Cerebellar cortex (tissue), 1 donor: ENCODE measurements at regions not wholly inside any gene's neighbourhood (a gene's known extent, or its start where the extent isn't known, plus 50 kb on each side); places are given as distances from the start of the nearest gene placed in this dataset.

Source experiments
- DNase-seq: peaks from one replicate; pipeline ENCODE4 v3.0.0-alpha.2; 2015; ENCODE audit warnings: low spot score

DNA sequence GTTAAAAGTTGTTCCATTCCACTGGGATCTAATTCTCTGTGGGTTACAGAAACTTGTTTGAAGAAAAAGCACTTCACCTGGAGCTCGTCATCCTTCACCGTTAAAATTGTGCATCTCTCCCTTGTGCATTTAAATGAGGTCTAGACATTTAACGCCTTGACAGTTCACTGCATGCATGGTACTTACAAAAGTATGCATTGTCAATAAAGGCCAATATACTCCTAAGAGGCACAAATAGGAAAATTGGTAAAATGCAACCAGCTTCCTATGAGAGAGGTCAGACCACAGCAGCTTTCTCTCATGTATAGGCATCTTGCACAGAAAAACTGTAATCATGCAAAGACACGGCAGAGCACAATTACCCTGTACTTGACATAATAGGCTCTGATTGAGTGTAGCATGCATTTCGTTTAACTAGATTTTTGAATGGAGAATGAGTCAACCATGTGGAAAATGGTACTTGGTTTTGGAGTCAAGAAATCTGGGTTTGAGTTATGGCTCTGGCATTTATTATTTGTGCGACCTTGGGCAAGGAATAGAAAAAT, 378.5 kb downstream of the RFPL4B start:
- DNase-seq = no peak

DNA sequence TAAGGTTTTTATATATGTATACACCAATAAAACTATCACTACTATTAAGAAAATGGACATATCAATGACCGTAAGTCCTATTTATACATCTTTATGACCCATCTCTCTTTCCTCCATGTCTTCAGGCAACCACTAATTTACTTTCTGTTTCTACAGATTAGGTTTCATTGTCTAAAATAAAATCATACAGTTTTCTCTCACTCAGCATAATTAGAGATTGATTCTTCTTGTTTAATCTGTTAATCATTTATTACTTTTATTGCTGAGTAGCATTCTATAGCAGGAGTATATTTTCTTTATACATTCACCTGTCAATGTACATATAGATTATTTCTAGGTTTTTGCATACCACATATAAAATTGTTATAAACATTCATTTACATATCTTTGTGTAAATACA, 388.0 kb downstream of the RFPL4B start:
- no peak for DNase-seq

DNA sequence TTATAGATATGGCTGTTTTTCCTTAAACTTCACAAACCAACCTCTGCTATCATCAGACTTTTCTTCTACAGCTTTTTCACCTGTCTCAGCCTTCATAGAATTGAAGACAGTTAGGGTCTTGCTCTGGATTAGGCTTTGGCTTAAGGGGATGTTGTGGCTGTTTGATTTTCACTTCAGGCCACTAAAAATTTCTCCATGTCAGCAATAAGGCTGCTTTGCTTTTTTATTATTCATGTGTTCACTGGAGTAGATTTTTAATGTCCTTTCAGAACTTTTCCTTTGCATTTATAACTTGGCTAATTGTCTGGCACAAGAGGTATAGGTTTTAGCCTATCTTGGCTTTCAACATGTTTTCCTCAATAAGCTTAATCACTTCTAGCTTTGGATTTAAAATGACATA, 392.6 kb downstream of the RFPL4B start:
- no peak for DNase-seq

- DNase-seq = peak; percentile 11
Observed at GRCh38 chr6:112743323-112743722, 396.2 kb downstream of the RFPL4B start.

DNA sequence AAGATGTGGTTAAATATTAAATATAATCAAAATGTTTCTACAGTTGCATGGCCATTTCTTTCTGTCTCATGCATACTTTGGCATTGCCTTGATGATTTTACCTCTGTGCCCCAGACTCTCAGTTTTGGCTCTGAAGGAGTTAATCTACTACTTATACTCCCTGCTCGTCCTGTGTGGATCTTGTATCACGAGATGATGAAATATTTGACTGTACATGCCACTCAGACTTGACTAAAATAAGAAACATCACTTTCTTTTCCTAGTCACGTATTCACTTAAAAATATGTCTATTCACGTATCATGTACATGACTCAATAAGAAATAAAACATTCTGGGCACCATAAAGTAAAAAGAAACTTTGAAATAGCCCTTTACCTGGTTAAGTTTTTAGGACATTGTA, 397.7 kb downstream of the RFPL4B start:
- DNase-seq = no peak

DNA sequence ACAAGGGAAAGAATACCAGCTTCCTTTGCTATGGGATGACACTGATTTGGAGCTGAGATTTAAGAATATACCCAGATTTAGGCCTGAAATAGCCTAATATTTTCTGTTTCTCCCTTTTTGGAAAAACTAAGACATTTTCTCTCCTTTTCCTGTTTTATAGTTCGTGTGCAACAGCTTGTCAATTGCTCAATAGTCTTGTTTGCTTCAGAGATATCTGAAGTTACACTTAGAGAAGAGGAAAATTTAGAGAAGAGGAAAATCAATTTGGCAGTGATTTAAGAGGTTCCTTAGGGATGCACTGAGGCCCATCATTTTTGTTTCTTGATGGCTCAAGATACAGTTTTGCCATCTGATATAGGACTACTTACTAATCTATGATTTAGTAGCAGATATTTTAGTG, 398.6 kb downstream of the RFPL4B start:
- no peak for DNase-seq

DNA sequence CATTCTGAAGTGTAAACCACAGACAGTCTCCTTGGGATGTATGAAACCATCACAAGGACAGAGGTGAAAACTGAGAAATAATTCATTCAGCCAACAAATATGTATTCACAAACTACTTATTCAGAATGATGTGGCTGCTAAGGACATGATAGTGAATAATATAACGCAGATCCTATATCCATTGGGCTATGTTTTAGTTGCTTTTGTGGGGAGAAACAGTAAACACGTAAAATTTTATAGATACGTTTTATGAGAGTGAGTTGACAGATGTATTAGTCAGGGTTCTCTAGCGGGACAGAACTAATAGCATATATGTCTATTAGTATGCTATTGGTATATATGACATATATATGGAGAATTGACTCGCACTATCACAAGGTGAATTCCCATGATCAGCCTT, 402.5 kb downstream of the RFPL4B start:
- DNase-seq = no peak

- no peak for DNase-seq
Observed at GRCh38 chr6:112752305-112752704, 405.2 kb downstream of the RFPL4B start.

DNA sequence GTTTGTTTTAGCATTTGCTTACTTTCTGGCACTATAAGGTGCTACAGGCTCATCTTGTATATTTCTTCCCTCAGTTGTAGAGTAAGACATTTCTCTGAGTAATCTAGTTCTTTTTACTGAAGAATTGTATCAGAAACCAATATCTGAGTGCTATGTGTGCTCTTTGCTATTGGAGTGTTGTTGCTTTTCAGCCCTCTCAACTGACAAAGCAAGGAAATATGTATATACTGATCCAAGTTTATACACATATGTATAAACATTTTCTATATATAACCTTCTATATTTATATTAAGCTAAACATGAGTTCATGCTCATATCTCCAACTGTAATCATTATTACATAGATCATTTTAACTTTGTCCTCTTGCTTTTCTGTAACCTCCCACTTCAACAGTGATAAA, 405.7 kb downstream of the RFPL4B start:
- no peak for DNase-seq

- no peak for DNase-seq
Observed at GRCh38 chr6:112760831-112761230, 413.7 kb downstream of the RFPL4B start.

GRCh38 chr6:112761740-112762139, 414.6 kb downstream of the RFPL4B start:
- no peak for DNase-seq

GRCh38 chr6:112764377-112764776, 417.2 kb downstream of the RFPL4B start:
- no peak for DNase-seq

- no peak for DNase-seq
Observed at GRCh38 chr6:112770308-112770707, 423.2 kb downstream of the RFPL4B start.

- DNase-seq = no peak
Observed at GRCh38 chr6:112773187-112773586, 426.1 kb downstream of the RFPL4B start.

DNA sequence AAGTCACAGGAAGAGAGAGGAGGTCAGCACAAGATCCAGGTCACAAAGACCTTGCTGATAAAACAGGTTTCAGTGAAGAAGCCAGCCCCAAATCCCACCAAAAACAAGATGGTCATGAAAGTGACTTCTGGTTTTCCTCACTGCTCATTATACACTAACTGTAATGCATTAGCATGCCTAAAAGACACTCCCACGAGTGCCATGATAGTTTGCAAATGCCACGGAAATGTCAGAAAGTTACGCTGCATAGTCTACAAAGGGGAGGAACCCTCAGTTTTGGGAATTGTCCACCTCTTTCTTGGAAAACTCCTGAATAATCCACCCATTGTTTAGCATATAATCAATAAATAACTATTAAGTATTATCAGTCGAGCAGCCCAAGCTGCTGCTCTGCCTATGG, 427.2 kb downstream of the RFPL4B start:
- no peak for DNase-seq

GRCh38 chr6:112780498-112781096, 433.5 kb downstream of the RFPL4B start:
- DNase-seq = peak; percentile 86

GRCh38 chr6:112781241-112781640, 434.1 kb downstream of the RFPL4B start:
- DNase-seq = no peak

DNA sequence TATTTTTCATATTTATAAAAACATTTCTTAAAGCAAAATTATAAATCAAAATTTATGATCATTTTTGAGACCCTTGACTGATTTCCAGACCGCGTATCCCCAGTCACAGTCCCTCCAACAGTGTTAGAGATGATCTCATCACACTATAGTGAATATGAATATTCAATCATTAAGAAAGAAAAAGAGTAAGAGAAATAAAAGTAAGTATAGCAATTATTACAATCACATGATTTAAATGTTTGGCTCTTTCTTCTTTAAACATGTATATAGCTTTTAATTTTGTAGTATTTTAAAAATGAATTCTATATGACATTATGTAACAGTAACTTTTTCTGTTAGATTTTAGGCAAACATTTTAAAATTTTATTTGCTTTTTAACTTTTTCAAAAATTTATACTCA, 438.3 kb downstream of the RFPL4B start:
- no peak for DNase-seq

GRCh38 chr6:112786801-112787200, 439.7 kb downstream of the RFPL4B start:
- no peak for DNase-seq

- no peak for DNase-seq
Observed at GRCh38 chr6:112787371-112787770, 440.2 kb downstream of the RFPL4B start.

- no peak for DNase-seq
Observed at GRCh38 chr6:112795316-112795715, 448.2 kb downstream of the RFPL4B start.

DNA sequence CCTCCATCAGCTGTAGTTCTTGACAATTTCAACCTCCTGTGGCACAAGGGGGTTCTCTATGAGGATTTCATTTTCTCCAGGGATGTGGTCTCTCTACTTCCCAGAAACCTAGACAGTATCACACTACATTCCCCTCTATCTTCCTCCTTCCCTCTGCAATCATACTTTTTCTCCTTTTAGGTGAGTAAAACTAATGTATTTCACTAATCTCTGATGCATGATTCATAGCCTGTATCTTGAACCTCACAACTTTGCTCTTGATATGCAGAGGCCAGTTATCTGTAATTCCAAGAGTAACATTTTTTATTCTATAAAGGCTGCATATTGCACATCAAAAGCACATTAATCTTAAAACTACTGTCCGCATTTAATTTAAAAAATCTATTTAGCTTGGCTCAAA, 449.6 kb downstream of the RFPL4B start:
- DNase-seq = no peak

- DNase-seq = no peak
Observed at GRCh38 chr6:112799889-112800288, 452.8 kb downstream of the RFPL4B start.

DNA sequence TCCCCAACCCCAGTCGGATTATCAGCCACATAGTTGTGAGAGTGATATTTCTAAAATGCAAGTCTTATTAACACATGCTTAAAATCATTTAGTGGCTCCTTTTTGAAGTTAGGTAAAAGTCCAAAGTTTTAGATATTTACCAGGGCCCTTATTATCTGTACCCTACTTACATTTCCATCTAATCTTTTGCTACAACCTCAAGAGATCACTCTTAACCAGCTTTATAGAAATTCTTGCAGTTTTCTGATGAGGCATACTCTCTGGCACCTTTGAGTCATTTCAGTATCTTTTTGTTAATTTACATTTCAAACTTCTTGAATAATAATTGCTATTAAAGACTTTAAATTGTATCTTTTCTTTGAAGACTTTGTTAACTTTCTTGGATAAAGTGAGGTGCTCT, 453.3 kb downstream of the RFPL4B start:
- DNase-seq = no peak
